Vagina (tissue), 2 donors: ENCODE measurements at regions not wholly inside any gene's neighbourhood (a gene's known extent, or its start where the extent isn't known, plus 50 kb on each side); places are given as distances from the start of the nearest gene placed in this dataset.

Experiments used
- POLR2A ChIP-seq, 2 donors: fragments of 450-650 bp; IDR thresholded peaks; one replicate each; pipeline ENCODE4 v1.6.1; 2017; ENCODE audit warnings: antibody characterized with exemption in 2 of 2, mild to moderate bottlenecking in 2 of 2, moderate library complexity in 2 of 2
- POLR2AphosphoS5 ChIP-seq, 2 donors: sonication (generic); formaldehyde crosslinking; IDR thresholded peaks; one replicate each; pipeline ENCODE4 v1.9.0; 2017; ENCODE audit warnings: antibody characterized with exemption in 2 of 2, mild to moderate bottlenecking in 2 of 2, low read depth in 1 of 2; ENCODE audit not compliant: insufficient read depth in 1 of 2
- TF ChIP-seq, protein P1 (sequence below), 3 experiments: fragments of 450-650 bp in 2 of 3; fragments of 200-600 bp in 1 of 3; sonication (generic) in 1 of 3; IDR thresholded peaks; one replicate each; pipeline ENCODE4 v1.5.1; 2017 to 2019; ENCODE audit warnings: antibody characterized with exemption in 3 of 3, mild to moderate bottlenecking in 2 of 3, moderate library complexity in 2 of 3

DNA sequence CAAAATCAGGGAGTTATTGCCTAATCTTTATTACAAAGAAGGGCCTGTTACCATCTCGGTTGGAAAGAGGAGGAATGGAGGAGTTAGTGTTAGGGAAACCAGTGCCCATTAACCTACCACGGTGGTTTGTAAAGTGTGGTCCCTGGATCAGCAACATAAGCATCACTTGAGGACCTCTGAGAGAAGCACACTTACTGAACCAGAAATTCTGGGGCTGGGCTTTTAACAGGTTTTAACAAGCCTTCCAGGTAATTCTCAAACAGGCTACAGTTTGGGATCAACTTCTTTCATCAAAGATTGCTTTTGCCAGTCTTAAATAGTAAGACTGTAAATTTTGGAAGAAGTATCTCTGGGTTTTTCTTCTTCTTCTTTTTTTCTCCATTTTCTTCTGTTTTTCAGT, 329.5 kb upstream of the JAG1 start:
- no peak for TF ChIP-seq POLR2A (IDR thresholded peaks at IDR 0.05)
- TF ChIP-seq, protein P1, sequence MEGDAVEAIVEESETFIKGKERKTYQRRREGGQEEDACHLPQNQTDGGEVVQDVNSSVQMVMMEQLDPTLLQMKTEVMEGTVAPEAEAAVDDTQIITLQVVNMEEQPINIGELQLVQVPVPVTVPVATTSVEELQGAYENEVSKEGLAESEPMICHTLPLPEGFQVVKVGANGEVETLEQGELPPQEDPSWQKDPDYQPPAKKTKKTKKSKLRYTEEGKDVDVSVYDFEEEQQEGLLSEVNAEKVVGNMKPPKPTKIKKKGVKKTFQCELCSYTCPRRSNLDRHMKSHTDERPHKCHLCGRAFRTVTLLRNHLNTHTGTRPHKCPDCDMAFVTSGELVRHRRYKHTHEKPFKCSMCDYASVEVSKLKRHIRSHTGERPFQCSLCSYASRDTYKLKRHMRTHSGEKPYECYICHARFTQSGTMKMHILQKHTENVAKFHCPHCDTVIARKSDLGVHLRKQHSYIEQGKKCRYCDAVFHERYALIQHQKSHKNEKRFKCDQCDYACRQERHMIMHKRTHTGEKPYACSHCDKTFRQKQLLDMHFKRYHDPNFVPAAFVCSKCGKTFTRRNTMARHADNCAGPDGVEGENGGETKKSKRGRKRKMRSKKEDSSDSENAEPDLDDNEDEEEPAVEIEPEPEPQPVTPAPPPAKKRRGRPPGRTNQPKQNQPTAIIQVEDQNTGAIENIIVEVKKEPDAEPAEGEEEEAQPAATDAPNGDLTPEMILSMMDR (IDR thresholded peaks at IDR 0.05): no peak
- TF ChIP-seq POLR2AphosphoS5 (IDR thresholded peaks at IDR 0.05; ENCODE audit: insufficient read depth in 1 of 2, low read depth in 1 of 2): no peak
